GM18907 (cell line): ENCODE measurements at regions not wholly inside any gene's neighbourhood (a gene's known extent, or its start where the extent isn't known, plus 50 kb on each side); places are given as distances from the start of the nearest gene placed in this dataset.

Source experiments
- ATAC-seq: cut with Tn5 transposase; IDR thresholded peaks from one replicate; pipeline ENCODE4 v1.9.1; 2021; ENCODE audit warnings: mild to moderate bottlenecking, moderate library complexity; ENCODE audit not compliant: unreplicated experiment

GRCh38 chr3:42013691-42014457 is 52.0 kb upstream of the ULK4 start:
- peak; percentile 19 for ATAC-seq

GRCh38 chr3:42012935-42013690 is 51.2 kb upstream of the ULK4 start:
- ATAC-seq = peak; percentile 81

GRCh38 chr3:42012383-42012934 is 50.6 kb upstream of the ULK4 start:
- peak; percentile 39 for ATAC-seq
